ENCODE measurements at regions not wholly inside any gene's neighbourhood (a gene's known extent, or its start where the extent isn't known, plus 50 kb on each side); places are given as distances from the start of the nearest gene placed in this dataset.

GRCh38 chr15:39235084-39235795 lies 345.6 kb upstream of the THBS1 start:
- TF ChIP-seq JUN (IDR thresholded peaks at IDR 0.05; ENCODE audit: low read depth, low read length) (no peak), POLR2A (IDR thresholded peaks at IDR 0.05; ENCODE audit: control extremely low read depth in 1 of 2, low read depth in 2 of 2, low read length in 2 of 2) (no peak), EP300 (IDR thresholded peaks at IDR 0.05; ENCODE audit: borderline replicate concordance in 1 of 2, low read depth in 2 of 2, low read length in 2 of 2) (no peak), EZH2 (IDR thresholded peaks at IDR 0.05; ENCODE audit: low read depth, low read length, severe bottlenecking) (no peak), TAF1 (IDR thresholded peaks at IDR 0.05; ENCODE audit: low read depth, low read length) (no peak), SP1 (IDR thresholded peaks at IDR 0.05; ENCODE audit: low read depth, low read length) (no peak), BRCA1 (IDR thresholded peaks at IDR 0.05; ENCODE audit: low read depth, low read length) (no peak)
- TF ChIP-seq, protein P1, sequence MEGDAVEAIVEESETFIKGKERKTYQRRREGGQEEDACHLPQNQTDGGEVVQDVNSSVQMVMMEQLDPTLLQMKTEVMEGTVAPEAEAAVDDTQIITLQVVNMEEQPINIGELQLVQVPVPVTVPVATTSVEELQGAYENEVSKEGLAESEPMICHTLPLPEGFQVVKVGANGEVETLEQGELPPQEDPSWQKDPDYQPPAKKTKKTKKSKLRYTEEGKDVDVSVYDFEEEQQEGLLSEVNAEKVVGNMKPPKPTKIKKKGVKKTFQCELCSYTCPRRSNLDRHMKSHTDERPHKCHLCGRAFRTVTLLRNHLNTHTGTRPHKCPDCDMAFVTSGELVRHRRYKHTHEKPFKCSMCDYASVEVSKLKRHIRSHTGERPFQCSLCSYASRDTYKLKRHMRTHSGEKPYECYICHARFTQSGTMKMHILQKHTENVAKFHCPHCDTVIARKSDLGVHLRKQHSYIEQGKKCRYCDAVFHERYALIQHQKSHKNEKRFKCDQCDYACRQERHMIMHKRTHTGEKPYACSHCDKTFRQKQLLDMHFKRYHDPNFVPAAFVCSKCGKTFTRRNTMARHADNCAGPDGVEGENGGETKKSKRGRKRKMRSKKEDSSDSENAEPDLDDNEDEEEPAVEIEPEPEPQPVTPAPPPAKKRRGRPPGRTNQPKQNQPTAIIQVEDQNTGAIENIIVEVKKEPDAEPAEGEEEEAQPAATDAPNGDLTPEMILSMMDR (IDR thresholded peaks at IDR 0.05; ENCODE audit: control extremely low read depth in 1 of 3, insufficient read depth in 1 of 3, low read depth in 1 of 3, low read length in 3 of 3) = no peak
- TF ChIP-seq, protein P2, sequence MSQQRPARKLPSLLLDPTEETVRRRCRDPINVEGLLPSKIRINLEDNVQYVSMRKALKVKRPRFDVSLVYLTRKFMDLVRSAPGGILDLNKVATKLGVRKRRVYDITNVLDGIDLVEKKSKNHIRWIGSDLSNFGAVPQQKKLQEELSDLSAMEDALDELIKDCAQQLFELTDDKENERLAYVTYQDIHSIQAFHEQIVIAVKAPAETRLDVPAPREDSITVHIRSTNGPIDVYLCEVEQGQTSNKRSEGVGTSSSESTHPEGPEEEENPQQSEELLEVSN (IDR thresholded peaks at IDR 0.05) = no peak
